NAMALWA (cell line): ENCODE measurements at regions not wholly inside any gene's neighbourhood (a gene's known extent, or its start where the extent isn't known, plus 50 kb on each side); places are given as distances from the start of the nearest gene placed in this dataset.

Experiments
- DNase-seq: peaks from one replicate; pipeline ENCODE4 v3.0.0-alpha.2; 2015; ENCODE audit warnings: low spot score

- DNase-seq, result no peak
Observed at GRCh38 chr6:129778793-129779192, 68.8 kb upstream of the ARHGAP18 start.

GRCh38 chr6:129777371-129777770, 67.4 kb upstream of the ARHGAP18 start:
- no peak for DNase-seq

GRCh38 chr6:129776542-129777330, 66.8 kb upstream of the ARHGAP18 start:
- no peak for DNase-seq

GRCh38 chr6:129774697-129775447, 64.9 kb upstream of the ARHGAP18 start:
- DNase-seq, result peak; percentile 63

GRCh38 chr6:129773304-129773703, 63.3 kb upstream of the ARHGAP18 start:
- DNase-seq, result no peak

GRCh38 chr6:129771678-129772077, 61.7 kb upstream of the ARHGAP18 start:
- no peak for DNase-seq

- no peak for DNase-seq
Observed at GRCh38 chr6:129767776-129768485, 58.0 kb upstream of the ARHGAP18 start.

GRCh38 chr6:129766959-129767728, 57.2 kb upstream of the ARHGAP18 start:
- no peak for DNase-seq

GRCh38 chr6:129764761-129765407, 54.9 kb upstream of the ARHGAP18 start:
- no peak for DNase-seq

DNA sequence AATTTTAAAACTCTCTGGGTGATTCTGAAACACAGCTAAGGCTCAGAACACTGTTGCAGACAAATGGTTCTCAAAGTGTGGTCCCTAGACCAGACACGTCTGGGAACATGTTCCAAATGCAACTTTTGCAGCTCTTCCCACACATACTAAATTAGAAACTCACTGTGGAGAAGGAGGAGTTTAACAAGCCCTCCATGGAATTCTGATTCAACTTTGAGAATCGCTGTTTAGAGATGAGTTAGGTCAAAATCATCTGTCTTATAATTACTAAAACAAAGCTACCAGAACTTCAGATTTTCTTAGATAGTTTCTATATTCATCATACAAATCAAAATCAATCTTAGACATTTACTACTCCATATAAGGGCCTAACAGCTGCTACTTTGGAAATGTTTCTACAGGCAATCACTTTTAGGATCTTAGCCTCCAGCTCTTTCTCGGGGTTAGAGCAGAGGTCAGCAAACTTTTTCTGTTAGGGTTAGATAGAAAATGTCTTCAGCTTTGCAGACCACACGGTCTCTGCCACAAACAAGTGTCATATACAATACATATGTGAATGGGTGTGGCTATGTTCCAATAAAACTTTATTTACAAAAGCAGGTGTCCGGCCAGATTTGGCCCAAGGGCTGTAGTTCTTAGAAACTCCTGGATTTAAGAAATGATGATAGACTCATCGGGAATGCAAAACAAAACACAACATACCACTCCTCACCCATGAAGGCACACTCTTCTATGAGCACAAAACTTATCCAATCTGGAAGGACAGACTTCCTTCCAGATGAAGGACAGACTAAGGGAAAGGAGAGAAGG, 50.0 kb upstream of the ARHGAP18 start:
- no peak for DNase-seq
